ENCODE measurements at regions not wholly inside any gene's neighbourhood (a gene's known extent, or its start where the extent isn't known, plus 50 kb on each side); places are given as distances from the start of the nearest gene placed in this dataset.
A peak's percentile ranks its signal among the peaks of the same experiment; 100 is the strongest.

GRCh38 chr10:80729896-80730295, 192.2 kb downstream of the SH2D4B start:
- no peak overlapping the region for H3K4me3 ChIP-seq (ENCODE audit: insufficient read depth, low read depth, low read length)
- no peaks in the 10 kb centered on the region for H3K36me3 ChIP-seq (replicated peaks; ENCODE audit: control insufficient read depth, insufficient read depth, low read length)
- H3K27me3 ChIP-seq (ENCODE audit: control insufficient read depth, insufficient read depth, low read length): no peaks in the 10 kb centered on the region
- no peak for DNase-seq

- no peak for DNase-seq
- Histone ChIP-seq H3K4me3 (ENCODE audit: insufficient read depth, low read depth, low read length) (no peak overlapping the region), H3K27me3 (ENCODE audit: control insufficient read depth, insufficient read depth, low read length) (no peaks in the 10 kb centered on the region), H3K36me3 (replicated peaks; ENCODE audit: control insufficient read depth, insufficient read depth, low read length) (no peaks in the 10 kb centered on the region)
Observed at GRCh38 chr10:80730522-80730921, 192.8 kb downstream of the SH2D4B start.

GRCh38 chr10:80734589-80734988, 196.9 kb downstream of the SH2D4B start:
- no peak for DNase-seq
- no peaks in the 10 kb centered on the region for H3K36me3 ChIP-seq (replicated peaks; ENCODE audit: control insufficient read depth, insufficient read depth, low read length)
- H3K4me3 ChIP-seq (ENCODE audit: insufficient read depth, low read depth, low read length): no peak overlapping the region
- no peaks in the 10 kb centered on the region for H3K27me3 ChIP-seq (ENCODE audit: control insufficient read depth, insufficient read depth, low read length)

DNA sequence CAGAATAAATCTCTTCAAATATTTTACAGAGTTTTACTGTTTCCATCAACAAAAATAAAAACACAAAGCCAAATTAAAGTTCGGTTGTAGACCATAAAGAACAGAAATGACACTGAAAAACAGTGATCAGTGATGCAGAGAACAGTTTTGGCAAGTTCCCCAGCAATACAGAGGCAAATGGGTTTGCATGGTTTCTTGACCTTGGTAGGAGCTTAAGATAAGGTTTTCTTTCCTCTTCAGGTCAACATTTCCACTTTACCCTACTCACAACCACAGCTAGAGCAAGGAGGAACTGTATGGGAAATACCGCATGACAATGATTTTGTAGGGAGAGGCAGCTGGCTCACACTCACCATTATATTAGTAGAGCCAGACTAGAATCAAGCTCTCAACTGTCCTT, 199.5 kb downstream of the SH2D4B start:
- Histone ChIP-seq H3K36me3 (replicated peaks; ENCODE audit: control insufficient read depth, insufficient read depth, low read length) (no peaks in the 10 kb centered on the region), H3K4me3 (ENCODE audit: insufficient read depth, low read depth, low read length) (no peak overlapping the region), H3K27me3 (ENCODE audit: control insufficient read depth, insufficient read depth, low read length) (no peaks in the 10 kb centered on the region)
- DNase-seq: no peak

DNA sequence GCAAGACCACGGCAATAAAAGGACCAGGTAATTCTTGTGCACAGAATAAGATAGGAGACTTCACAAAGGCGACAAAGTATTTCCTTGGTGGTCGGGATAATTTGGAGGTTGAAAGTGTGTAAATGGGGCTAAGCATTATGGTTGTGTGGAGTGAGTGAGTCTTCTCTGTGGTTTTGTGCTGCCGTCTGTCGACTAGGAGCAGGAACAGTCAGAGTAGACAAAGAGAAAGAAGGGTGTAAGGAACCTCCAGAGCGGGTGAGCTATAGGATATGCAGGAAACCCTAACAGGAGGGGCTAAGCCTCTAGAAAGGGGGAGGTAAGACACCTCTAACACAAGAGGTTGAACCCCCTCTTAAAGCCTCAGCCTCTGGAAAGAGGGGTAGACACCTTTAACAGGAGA, 201.6 kb downstream of the SH2D4B start:
- H3K36me3 ChIP-seq (replicated peaks; ENCODE audit: control insufficient read depth, insufficient read depth, low read length): no peaks in the 10 kb centered on the region
- no peak overlapping the region for H3K4me3 ChIP-seq (ENCODE audit: insufficient read depth, low read depth, low read length)
- no peaks in the 10 kb centered on the region for H3K27me3 ChIP-seq (ENCODE audit: control insufficient read depth, insufficient read depth, low read length)
- no peak for DNase-seq

DNA sequence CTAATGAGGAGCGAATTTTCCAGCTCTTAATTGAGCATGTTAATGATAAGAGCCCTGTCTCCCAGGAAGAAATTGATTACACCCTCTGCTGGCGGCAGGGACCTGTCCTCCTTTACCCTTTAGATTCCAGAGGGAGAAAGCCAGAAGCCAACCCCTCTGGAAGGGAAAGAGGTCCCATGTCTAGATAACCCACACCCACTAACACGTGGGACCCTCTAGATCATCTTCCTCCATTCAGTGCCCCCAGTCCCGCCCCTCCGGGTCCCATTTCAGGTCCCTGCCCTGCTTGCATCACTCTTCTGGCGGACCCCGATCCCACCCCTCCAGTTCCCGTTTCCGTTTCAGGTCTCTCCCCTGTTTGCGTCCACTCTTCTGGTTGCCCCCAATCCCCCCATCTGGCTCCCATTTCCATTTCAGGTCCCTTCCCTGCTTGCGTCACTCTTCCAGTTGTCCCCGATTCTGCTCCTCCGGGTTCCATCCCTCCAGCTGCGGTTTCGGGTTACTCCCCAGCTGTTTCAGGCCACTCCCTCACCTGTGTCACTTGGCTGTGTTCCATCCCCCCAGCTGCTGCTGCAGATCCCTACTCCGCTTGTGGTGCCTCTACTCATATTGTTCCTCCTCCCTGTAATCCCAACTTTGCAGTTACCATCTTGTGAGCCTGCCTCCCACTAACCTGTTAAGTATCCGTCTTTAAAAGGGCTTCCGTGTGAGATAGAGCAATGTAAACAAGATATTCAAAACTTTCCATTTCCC, 202.4 kb downstream of the SH2D4B start:
- DNase-seq: peak; percentile 12
- H3K36me3 ChIP-seq (replicated peaks; ENCODE audit: control insufficient read depth, insufficient read depth, low read length): no peaks in the 10 kb centered on the region
- H3K4me3 ChIP-seq (ENCODE audit: insufficient read depth, low read depth, low read length): peak overlapping the region; percentile 30; the same call in 1 of the 2 replicates
- H3K27me3 ChIP-seq (ENCODE audit: control insufficient read depth, insufficient read depth, low read length): no peaks in the 10 kb centered on the region

DNA sequence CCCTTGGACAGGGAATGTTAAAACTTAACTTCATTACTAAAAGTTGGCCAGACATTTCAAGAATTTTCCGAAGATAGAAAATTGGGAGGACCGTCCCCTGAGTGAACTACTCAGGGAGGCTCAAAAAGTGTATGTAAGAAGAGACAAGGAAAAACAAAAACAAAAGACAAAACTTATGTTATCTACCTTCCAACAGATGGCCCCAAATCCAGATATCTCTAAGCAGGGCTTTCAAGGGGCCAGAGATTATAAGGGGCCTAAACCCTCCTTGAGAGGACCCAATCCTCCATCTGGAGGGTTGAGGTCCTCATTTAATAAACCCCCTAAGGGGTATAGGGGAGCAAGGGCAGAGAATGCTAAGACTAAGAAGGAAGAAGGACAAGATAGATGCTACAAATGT, 203.6 kb downstream of the SH2D4B start:
- no peak overlapping the region for H3K4me3 ChIP-seq (ENCODE audit: insufficient read depth, low read depth, low read length)
- no peaks in the 10 kb centered on the region for H3K27me3 ChIP-seq (ENCODE audit: control insufficient read depth, insufficient read depth, low read length)
- DNase-seq: no peak

DNA sequence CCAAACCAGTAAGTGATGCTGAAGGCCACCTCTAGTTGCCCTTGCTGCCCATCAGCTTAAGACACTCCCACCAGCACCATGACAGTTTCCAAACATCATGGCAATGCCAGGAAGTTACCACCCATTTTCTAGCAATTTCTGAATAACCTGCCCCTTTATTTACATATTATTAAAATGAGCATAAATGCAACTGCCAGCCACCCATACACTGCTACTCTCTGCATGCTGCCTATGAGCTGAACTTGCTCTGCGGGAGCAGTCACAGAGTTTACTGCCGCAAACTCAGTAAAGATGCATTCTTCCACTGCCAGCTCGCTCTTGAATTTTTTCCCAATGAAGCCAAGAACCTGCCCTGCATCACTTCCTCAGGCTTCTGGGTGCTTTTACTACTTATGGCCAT, 212.6 kb downstream of the SH2D4B start:
- DNase-seq: no peak
- H3K36me3 ChIP-seq (replicated peaks; ENCODE audit: control insufficient read depth, insufficient read depth, low read length): no peaks in the 10 kb centered on the region
- no peaks in the 10 kb centered on the region for H3K27me3 ChIP-seq (ENCODE audit: control insufficient read depth, insufficient read depth, low read length)
- no peak overlapping the region for H3K4me3 ChIP-seq (ENCODE audit: insufficient read depth, low read depth, low read length)

More for the DNA sequence above, 203.6 kb downstream of the SH2D4B start:
- H3K36me3 ChIP-seq (replicated peaks; ENCODE audit: control insufficient read depth, insufficient read depth, low read length): no peaks in the 10 kb centered on the region

GRCh38 chr10:80751940-80752339, 214.2 kb downstream of the SH2D4B start:
- Histone ChIP-seq H3K27me3 (ENCODE audit: control insufficient read depth, insufficient read depth, low read length) (no peaks in the 10 kb centered on the region), H3K36me3 (replicated peaks; ENCODE audit: control insufficient read depth, insufficient read depth, low read length) (no peaks in the 10 kb centered on the region), H3K4me3 (ENCODE audit: insufficient read depth, low read depth, low read length) (no peak overlapping the region)
- no peak for DNase-seq

GRCh38 chr10:80753612-80754011, 215.9 kb downstream of the SH2D4B start:
- no peaks in the 10 kb centered on the region for H3K36me3 ChIP-seq (replicated peaks; ENCODE audit: control insufficient read depth, insufficient read depth, low read length)
- H3K27me3 ChIP-seq (ENCODE audit: control insufficient read depth, insufficient read depth, low read length): no peaks in the 10 kb centered on the region
- H3K4me3 ChIP-seq (ENCODE audit: insufficient read depth, low read depth, low read length): no peak overlapping the region
- no peak for DNase-seq

GRCh38 chr10:80755893-80756292, 218.2 kb downstream of the SH2D4B start:
- no peaks in the 10 kb centered on the region for H3K36me3 ChIP-seq (replicated peaks; ENCODE audit: control insufficient read depth, insufficient read depth, low read length)
- DNase-seq: no peak
- H3K4me3 ChIP-seq (ENCODE audit: insufficient read depth, low read depth, low read length): no peak overlapping the region
- H3K27me3 ChIP-seq (ENCODE audit: control insufficient read depth, insufficient read depth, low read length): no peaks in the 10 kb centered on the region

DNA sequence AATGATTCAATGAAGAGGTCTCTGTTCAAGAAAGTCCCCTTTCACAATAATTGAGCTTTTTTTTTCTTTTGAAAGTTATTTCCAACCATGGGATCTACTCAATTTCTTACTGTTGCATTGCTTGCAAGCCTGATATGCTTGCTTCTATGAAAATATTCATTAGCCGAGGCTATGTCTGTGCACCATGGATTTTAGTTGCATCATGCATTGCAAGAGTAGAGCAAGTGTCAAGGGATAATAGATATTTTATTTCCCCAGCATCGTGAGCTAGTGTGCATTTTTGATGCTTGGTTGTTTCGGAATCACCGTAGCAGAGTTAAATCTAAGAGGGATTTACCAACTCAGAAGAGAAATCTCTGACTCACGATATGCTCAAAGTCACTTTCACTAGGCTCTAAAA, 222.0 kb downstream of the SH2D4B start:
- H3K4me3 ChIP-seq (ENCODE audit: insufficient read depth, low read depth, low read length): no peak overlapping the region
- H3K36me3 ChIP-seq (replicated peaks; ENCODE audit: control insufficient read depth, insufficient read depth, low read length): no peaks in the 10 kb centered on the region
- DNase-seq: no peak

DNA sequence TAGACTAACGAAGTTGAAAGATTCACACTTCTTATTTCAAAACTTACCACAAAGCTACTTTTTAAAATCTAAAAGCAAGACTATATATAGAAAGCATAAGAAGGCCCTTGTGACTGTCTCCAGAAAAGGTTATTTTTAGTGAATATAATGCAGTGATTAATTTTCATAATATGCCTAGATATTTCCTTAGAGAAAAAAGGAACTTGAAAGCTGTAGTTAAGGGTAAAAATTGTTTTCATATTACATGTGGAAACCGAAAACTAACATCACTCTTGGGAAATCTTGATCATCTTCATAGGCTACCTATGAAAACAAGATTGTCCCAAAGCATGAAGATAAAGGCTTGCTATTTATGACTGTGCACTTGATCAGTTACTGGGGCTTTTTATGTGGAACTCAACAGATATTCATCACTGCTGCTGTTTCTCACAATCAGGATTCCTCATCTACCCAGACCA, 223.2 kb downstream of the SH2D4B start:
- Histone ChIP-seq H3K4me3 (ENCODE audit: insufficient read depth, low read depth, low read length) (no peak overlapping the region), H3K27me3 (ENCODE audit: control insufficient read depth, insufficient read depth, low read length) (no peaks in the 10 kb centered on the region), H3K36me3 (replicated peaks; ENCODE audit: control insufficient read depth, insufficient read depth, low read length) (no peaks in the 10 kb centered on the region)
- DNase-seq: no peak

More for the DNA sequence above, 222.0 kb downstream of the SH2D4B start:
- H3K27me3 ChIP-seq (ENCODE audit: control insufficient read depth, insufficient read depth, low read length): no peaks in the 10 kb centered on the region

GRCh38 chr10:80767963-80768362, 230.3 kb downstream of the SH2D4B start:
- no peak for DNase-seq
- H3K36me3 ChIP-seq (replicated peaks; ENCODE audit: control insufficient read depth, insufficient read depth, low read length): no peaks in the 10 kb centered on the region
- H3K4me3 ChIP-seq (ENCODE audit: insufficient read depth, low read depth, low read length): no peak overlapping the region
- no peaks in the 10 kb centered on the region for H3K27me3 ChIP-seq (ENCODE audit: control insufficient read depth, insufficient read depth, low read length)

- DNase-seq: no peak
- no peaks in the 10 kb centered on the region for H3K36me3 ChIP-seq (replicated peaks; ENCODE audit: control insufficient read depth, insufficient read depth, low read length)
- H3K4me3 ChIP-seq (ENCODE audit: insufficient read depth, low read depth, low read length): no peak overlapping the region
- no peaks in the 10 kb centered on the region for H3K27me3 ChIP-seq (ENCODE audit: control insufficient read depth, insufficient read depth, low read length)
Observed at GRCh38 chr10:80769700-80770160, 232.0 kb downstream of the SH2D4B start.
